HepG2 (cell line): ENCODE measurements at regions not wholly inside any gene's neighbourhood (a gene's known extent, or its start where the extent isn't known, plus 50 kb on each side); places are given as distances from the start of the nearest gene placed in this dataset.
A peak's percentile ranks its signal among the peaks of the same experiment; 100 is the strongest.

ENCODE experiments used
- CBX2 ChIP-seq, 2 experiments: fragments of 200-600 bp in 1 of 2; sonication (generic); formaldehyde crosslinking in 1 of 2; IDR thresholded peaks; 2 replicates each; pipeline versions ENCODE4 v1.7.0 to v1.8.1; 2018 to 2022; ENCODE audit warnings: low read depth in 2 of 2, low read length in 1 of 2, mild to moderate bottlenecking in 1 of 2, missing genetic modification reagents in 1 of 2
- CREB1 ChIP-seq, 2 experiments: fragments of 450-650 bp in 1 of 2; IDR thresholded peaks; 2 replicates each; pipeline ENCODE4 v1.6.1; 2016 to 2017; ENCODE audit warnings: control low read depth in 1 of 2, mild to moderate bottlenecking in 1 of 2, missing compliant biosample characterization in 1 of 2, missing genetic modification characterization in 1 of 2
- GLI4 ChIP-seq: sonication (generic); formaldehyde crosslinking; IDR thresholded peaks from 2 replicates; pipeline ENCODE4 v1.5.1; 2020; ENCODE audit warnings: missing genetic modification reagents, mild to moderate bottlenecking, moderate library complexity, borderline replicate concordance
- KAT8 ChIP-seq: IDR thresholded peaks from 2 replicates; pipeline ENCODE4 v1.6.1; 2016; ENCODE audit warnings: missing genetic modification reagents, missing compliant biosample characterization
- MEIS2 ChIP-seq: sonication (generic); formaldehyde crosslinking; IDR thresholded peaks from 2 replicates; pipeline ENCODE4 v1.9.0; 2021; ENCODE audit warnings: mild to moderate bottlenecking, missing genetic modification reagents
- NBN ChIP-seq: fragments of 450-650 bp; conservative IDR thresholded peaks from 2 replicates; pipeline ENCODE4 v1.6.1; 2017
- NFYC ChIP-seq: IDR thresholded peaks from 2 replicates; pipeline ENCODE4 v1.6.1; 2016; ENCODE audit warnings: missing genetic modification reagents, missing compliant biosample characterization
- PAX8 ChIP-seq: sonication (generic); formaldehyde crosslinking; IDR thresholded peaks from 2 replicates; pipeline ENCODE4 v1.8.0; 2022; ENCODE audit warnings: mild to moderate bottlenecking, missing genetic modification reagents, borderline replicate concordance
- SSRP1 ChIP-seq: IDR thresholded peaks from 2 replicates; pipeline ENCODE4 v1.6.1; 2016; ENCODE audit warnings: control low read depth
- ZHX2 ChIP-seq, 2 experiments: sonication (generic) in 1 of 2; formaldehyde crosslinking in 1 of 2; IDR thresholded peaks; 2 replicates each; pipeline versions ENCODE4 v1.6.1 to v1.9.0; 2014 to 2022; ENCODE audit warnings: antibody characterized with exemption in 1 of 2, borderline replicate concordance in 1 of 2, inconsistent platforms in 1 of 2, low read depth in 1 of 2, missing genetic modification reagents in 1 of 2
- ZMAT5 ChIP-seq: sonication (generic); formaldehyde crosslinking; IDR thresholded peaks from 2 replicates; pipeline ENCODE4 v1.5.0; 2020; ENCODE audit warnings: mild to moderate bottlenecking, low read depth, missing genetic modification reagents, borderline replicate concordance
- ZNF281 ChIP-seq: sonication (generic); formaldehyde crosslinking; IDR thresholded peaks from 2 replicates; pipeline ENCODE4 v1.4.0; 2020; ENCODE audit warnings: missing genetic modification reagents, borderline replicate concordance
- ZNF33B ChIP-seq: sonication (generic); formaldehyde crosslinking; IDR thresholded peaks from 2 replicates; pipeline ENCODE4 v1.5.1; 2020; ENCODE audit warnings: mild to moderate bottlenecking, missing genetic modification reagents
- ZNF574 ChIP-seq: sonication (generic); formaldehyde crosslinking; IDR thresholded peaks from 2 replicates; pipeline ENCODE4 v1.4.0; 2020; ENCODE audit warnings: missing genetic modification reagents
- ZSCAN25 ChIP-seq: sonication (generic); formaldehyde crosslinking; IDR thresholded peaks from 2 replicates; pipeline ENCODE4 v1.8.0; 2022; ENCODE audit warnings: mild to moderate bottlenecking, missing genetic modification reagents
- ZSCAN31 ChIP-seq: sonication (generic); formaldehyde crosslinking; IDR thresholded peaks from 2 replicates; pipeline ENCODE4 v1.5.0; 2020; ENCODE audit warnings: low read depth, mild to moderate bottlenecking, missing genetic modification reagents

GRCh38 chr2:43024515-43025011 is 201.8 kb downstream of the ZFP36L2 start (continued):
- no peak for TF ChIP-seq ZHX2 (IDR thresholded peaks at IDR 0.05; ENCODE audit: low read depth)
- no peak for TF ChIP-seq ZHX2 (CRISPR knock-in tag; IDR thresholded peaks at IDR 0.05; ENCODE audit: borderline replicate concordance)
- no peak for TF ChIP-seq CREB1 (IDR thresholded peaks at IDR 0.05)
- no peak for TF ChIP-seq CREB1 (CRISPR knock-in tag; IDR thresholded peaks at IDR 0.05)
- TF ChIP-seq ZNF574 (CRISPR knock-in tag) = peak; percentile 47; the same call in 1 of the 2 replicates
- TF ChIP-seq ZNF33B (CRISPR knock-in tag) = 0 out of 2 replicates have a peak, but pooled peaks have one; percentile 57
- no peak for TF ChIP-seq NBN
- peak; percentile 91; the same call in 1 of the 2 replicates for TF ChIP-seq SSRP1 (CRISPR knock-in tag)
- no peak for TF ChIP-seq ZMAT5
- 0 out of 2 replicates have a peak, but pooled peaks have one; percentile 15 for TF ChIP-seq KAT8 (CRISPR knock-in tag)
- no peak for TF ChIP-seq NFYC (CRISPR knock-in tag)
- TF ChIP-seq ZSCAN31 (CRISPR knock-in tag) = peak; percentile 86
- TF ChIP-seq ZSCAN25 (CRISPR knock-in tag) = peak; percentile 88
- no peak for TF ChIP-seq MEIS2 (CRISPR knock-in tag)
- TF ChIP-seq ZNF281 (CRISPR knock-in tag) = peak; percentile 96
- 0 out of 2 replicates have a peak, but pooled peaks have one; percentile 45 for TF ChIP-seq GLI4
- 0 out of 2 replicates have a peak, but pooled peaks have one; percentile 57 for TF ChIP-seq PAX8 (CRISPR knock-in tag)
- TF ChIP-seq CBX2 (IDR thresholded peaks at IDR 0.05; ENCODE audit: low read depth, low read length) = no peak
- TF ChIP-seq CBX2 (CRISPR knock-in tag; IDR thresholded peaks at IDR 0.05; ENCODE audit: low read depth) = no peak
